Mesendoderm (in vitro differentiated cells): ENCODE measurements at regions not wholly inside any gene's neighbourhood (a gene's known extent, or its start where the extent isn't known, plus 50 kb on each side); places are given as distances from the start of the nearest gene placed in this dataset.
"Not testable (repeated sequence)": the region's sequence is repeated elsewhere in the genome, so short reads cannot be mapped to it uniquely, and the experiment has no call there.

ENCODE experiments used
- DNase-seq: peaks from one replicate; pipeline ENCODE4 v3.0.0; 2013
- H2AK5ac ChIP-seq: 2 replicates; pipeline ENCODE4 v1.6.1; 2013; ENCODE audit warnings: low read length, inconsistent platforms
- H2BK120ac ChIP-seq: 2 replicates; pipeline ENCODE4 v1.6.1; 2013; ENCODE audit warnings: low read depth, mild to moderate bottlenecking, low read length, moderate library complexity, mixed read lengths
- H2BK15ac ChIP-seq: replicated peaks from 2 replicates; pipeline ENCODE4 v1.6.1; 2013; ENCODE audit warnings: low read depth, mild to moderate bottlenecking, moderate library complexity
- H2BK5ac ChIP-seq: 2 replicates; pipeline ENCODE4 v1.6.1; 2013; ENCODE audit warnings: low read length, inconsistent platforms
- H3K18ac ChIP-seq: 2 replicates; pipeline ENCODE4 v1.6.1; 2013; ENCODE audit warnings: mild to moderate bottlenecking, low read length, mixed read lengths
- H3K23ac ChIP-seq: one replicate; pipeline ENCODE4 v1.6.1; 2013; ENCODE audit warnings: low read length
- H3K27ac ChIP-seq: 2 replicates; pipeline ENCODE4 v1.5.1; 2013; ENCODE audit warnings: low read depth, mild to moderate bottlenecking, inconsistent platforms, low read length, moderate library complexity
- H3K27me3 ChIP-seq: 2 replicates; pipeline ENCODE4 v1.6.1; 2013; ENCODE audit warnings: low read length, control low read depth, mild to moderate bottlenecking, inconsistent platforms; ENCODE audit not compliant: insufficient read depth, poor library complexity
- H3K36me3 ChIP-seq: 2 replicates; pipeline ENCODE4 v1.6.1; 2013; ENCODE audit warnings: low read length, inconsistent platforms; ENCODE audit not compliant: control insufficient read depth, insufficient read depth
- H3K4ac ChIP-seq: one replicate; pipeline ENCODE4 v1.6.1; 2013; ENCODE audit warnings: low read depth, mild to moderate bottlenecking, low read length, moderate library complexity
- H3K4me1 ChIP-seq: 2 replicates; pipeline ENCODE4 v1.6.1; 2013; ENCODE audit warnings: low read depth, low read length, inconsistent platforms; ENCODE audit not compliant: control insufficient read depth
- H3K4me2 ChIP-seq: 2 replicates; pipeline ENCODE4 v1.6.1; 2013; ENCODE audit warnings: low read length
- H3K4me3 ChIP-seq: 2 replicates; pipeline ENCODE4 v1.5.1; 2013; ENCODE audit warnings: mild to moderate bottlenecking, low read length
- H3K56ac ChIP-seq: one replicate; pipeline ENCODE4 v1.6.1; 2013; ENCODE audit warnings: low read length
- H3K79me1 ChIP-seq: 2 replicates; pipeline ENCODE4 v1.6.1; 2013; ENCODE audit warnings: low read length, inconsistent platforms
- H3K79me2 ChIP-seq: 2 replicates; pipeline ENCODE4 v1.6.1; 2013; ENCODE audit warnings: mild to moderate bottlenecking, low read length; ENCODE audit not compliant: control insufficient read depth, insufficient read depth
- H3K9ac ChIP-seq: 2 replicates; pipeline ENCODE4 v1.6.1; 2013; ENCODE audit warnings: low read length, inconsistent platforms
- H4K5ac ChIP-seq: one replicate; pipeline ENCODE4 v1.6.1; 2013; ENCODE audit warnings: low read length
- H4K8ac ChIP-seq: one replicate; pipeline ENCODE4 v1.6.1; 2013; ENCODE audit warnings: low read depth, mild to moderate bottlenecking, control low read depth, low read length, moderate library complexity
- WGBS: extraction: QIAGEN DNeasy Blood & Tissue Kit; methylation state at CpG from one replicate; pipeline ENCODE4 v1.1.7; 2013; ENCODE audit warnings: low lambda C conversion rate, missing lambda C conversion rate; ENCODE audit not compliant: insufficient coverage; ENCODE audit errors: extremely low coverage; 5-methylcytosine and 5-hydroxymethylcytosine counted together

DNA sequence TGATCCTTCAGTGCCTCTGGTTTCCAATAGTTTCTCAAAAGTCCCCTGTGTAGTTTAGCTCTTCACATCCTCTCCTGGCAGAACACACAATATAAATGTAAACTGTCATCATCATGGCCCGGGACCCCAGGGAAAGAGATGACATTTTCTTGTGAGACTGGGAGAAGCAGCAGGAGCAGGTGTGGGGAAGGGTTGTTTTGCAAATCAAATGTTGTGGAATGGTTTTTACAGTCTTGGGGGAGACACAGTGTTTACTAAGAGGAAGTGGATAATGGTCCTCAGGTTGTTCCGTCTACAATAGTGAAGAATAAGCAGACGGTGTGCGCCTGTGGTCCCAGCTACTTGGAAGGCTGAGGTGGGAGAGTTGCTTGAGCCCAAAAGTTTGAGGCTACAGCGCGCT, 159.1 kb downstream of the SEC23IP start:
- no CpG with 5 or more reads among the region's 6 CpGs for WGBS
- no peak overlapping the region for H3K56ac ChIP-seq

DNA sequence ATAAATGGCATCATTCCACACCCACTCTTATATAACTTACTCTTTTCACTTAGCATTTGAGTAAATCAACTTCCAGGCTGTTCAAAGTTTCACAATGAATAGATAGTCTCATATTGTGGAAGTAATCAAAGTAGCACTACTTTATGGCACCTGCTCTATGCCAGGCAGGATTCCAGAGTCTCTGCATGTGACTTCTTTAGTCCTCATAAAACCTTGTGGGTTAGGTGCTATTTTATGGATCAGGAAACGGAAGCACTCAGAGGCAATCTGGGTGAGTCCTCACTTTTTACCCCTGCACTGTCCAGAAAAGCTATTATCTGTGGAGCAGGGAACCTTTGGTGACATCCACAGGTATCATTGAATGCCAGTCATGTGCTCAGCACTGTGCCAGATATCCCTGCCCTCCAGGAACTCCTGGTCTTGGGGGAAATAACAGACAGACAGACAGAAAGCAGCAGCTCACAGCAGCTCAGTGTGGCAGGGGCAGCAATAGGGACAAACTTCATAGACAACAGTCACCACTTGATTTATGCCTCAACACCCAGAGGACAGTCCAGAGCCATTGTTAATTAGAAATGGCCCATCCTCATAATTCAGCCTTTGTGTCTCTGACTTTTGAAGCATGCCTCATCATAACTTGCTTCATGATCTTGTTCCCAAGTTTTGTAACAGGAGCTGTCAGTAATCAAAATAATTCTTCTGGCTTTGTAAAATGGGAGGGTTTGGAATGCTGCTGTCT, 160.6 kb downstream of the SEC23IP start:
- Histone ChIP-seq H3K9ac (no peak overlapping the region), H3K4ac (no peak overlapping the region), H2BK5ac (no peak overlapping the region), H3K4me1 (no peaks in the 10 kb centered on the region), H3K36me3 (no peaks in the 10 kb centered on the region), H3K27ac (no peak overlapping the region), H3K4me3 (no peak overlapping the region), H3K23ac (no peak overlapping the region), H4K8ac (no peak overlapping the region), H3K79me1 (no peaks in the 10 kb centered on the region), H3K18ac (no peak overlapping the region), H3K27me3 (no peaks in the 10 kb centered on the region), H3K4me2 (no peak overlapping the region), H2BK120ac (no peak overlapping the region), H3K79me2 (no peaks in the 10 kb centered on the region), H2AK5ac (no peak overlapping the region), H2BK15ac (no peak overlapping the region), H4K5ac (no peak overlapping the region), H3K56ac (no peak overlapping the region)
- no peak for DNase-seq
- no CpG with 5 or more reads among the region's 1 CpG for WGBS

More for the DNA sequence above, 159.1 kb downstream of the SEC23IP start:
- H4K8ac ChIP-seq: no peak overlapping the region
- H3K27ac ChIP-seq: no peak overlapping the region
- no peaks in the 10 kb centered on the region for H3K79me1 ChIP-seq
- no peak overlapping the region for H2AK5ac ChIP-seq
- no peak overlapping the region for H3K23ac ChIP-seq
- no peak overlapping the region for H4K5ac ChIP-seq
- H3K36me3 ChIP-seq: no peaks in the 10 kb centered on the region
- H3K27me3 ChIP-seq: no peaks in the 10 kb centered on the region
- no peak overlapping the region for H2BK5ac ChIP-seq
- no peak overlapping the region for H2BK120ac ChIP-seq
- H3K4me2 ChIP-seq: no peak overlapping the region
- no peaks in the 10 kb centered on the region for H3K4me1 ChIP-seq
- DNase-seq: no peak
- peak overlapping the region; percentile 18 for H3K4ac ChIP-seq
- H3K4me3 ChIP-seq: no peak overlapping the region
- H3K9ac ChIP-seq: no peak overlapping the region
- no peak overlapping the region for H2BK15ac ChIP-seq
- no peaks in the 10 kb centered on the region for H3K79me2 ChIP-seq
- no peak overlapping the region for H3K18ac ChIP-seq

DNA sequence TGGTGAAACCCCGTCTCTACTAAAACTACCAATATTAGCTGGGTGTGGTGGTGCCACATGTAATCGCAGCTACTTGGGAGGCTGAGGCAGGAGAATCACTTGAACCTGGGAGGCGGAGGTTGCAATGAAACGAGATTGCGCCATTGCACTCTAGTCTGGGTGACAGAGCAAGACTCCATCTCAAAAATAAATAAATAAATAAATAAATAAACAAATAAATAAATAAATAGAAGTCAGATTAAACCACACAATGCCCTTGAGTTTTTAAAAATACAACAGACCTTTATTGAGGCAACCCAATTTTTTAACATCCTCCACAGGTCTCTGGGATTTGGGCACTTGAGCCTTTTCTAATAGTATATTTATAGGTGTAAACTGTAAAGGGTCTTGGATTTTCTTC, 167.3 kb downstream of the SEC23IP start:
- H3K79me2 ChIP-seq, DNase-seq, H2BK120ac ChIP-seq, H3K9ac ChIP-seq, H2BK15ac ChIP-seq, H4K8ac ChIP-seq, H3K4ac ChIP-seq, H3K4me3 ChIP-seq, H4K5ac ChIP-seq, H3K4me1 ChIP-seq, H2BK5ac ChIP-seq, H3K27me3 ChIP-seq, H2AK5ac ChIP-seq, H3K79me1 ChIP-seq, H3K36me3 ChIP-seq, H3K4me2 ChIP-seq, H3K27ac ChIP-seq, H3K18ac ChIP-seq, H3K23ac ChIP-seq, H3K56ac ChIP-seq: not testable (repeated sequence)
- WGBS: no CpG with 5 or more reads among the region's 5 CpGs

DNA sequence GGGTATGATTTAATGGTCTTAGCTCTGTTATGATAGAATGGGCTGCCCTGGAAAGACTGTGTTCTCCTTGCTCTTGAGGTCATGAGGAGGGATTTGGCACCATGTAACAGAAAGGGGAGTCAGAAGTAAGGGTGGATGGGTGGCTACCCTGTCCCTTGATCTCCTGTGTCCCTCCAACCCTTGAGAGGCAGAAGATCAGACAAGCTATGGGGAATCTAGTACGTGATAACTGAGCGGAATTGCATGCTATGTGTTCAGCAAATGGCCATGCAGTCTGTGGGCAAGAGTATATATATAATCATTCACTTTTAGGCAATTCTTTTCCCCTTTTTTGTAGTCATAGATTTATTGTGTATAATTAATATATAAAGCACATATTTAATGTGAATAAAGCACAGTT, 174.9 kb downstream of the SEC23IP start:
- no peak overlapping the region for H4K8ac ChIP-seq
- no peak overlapping the region for H2BK5ac ChIP-seq
- H3K9ac ChIP-seq: no peak overlapping the region
- H3K18ac ChIP-seq: no peak overlapping the region
- H3K23ac ChIP-seq: no peak overlapping the region
- no peak overlapping the region for H3K27ac ChIP-seq
- no peak overlapping the region for H2BK15ac ChIP-seq
- no CpG with 5 or more reads among the region's 2 CpGs for WGBS
- no peaks in the 10 kb centered on the region for H3K27me3 ChIP-seq
- no peak overlapping the region for H4K5ac ChIP-seq
- no peak overlapping the region for H3K4me2 ChIP-seq
- no peak for DNase-seq
- H2BK120ac ChIP-seq: no peak overlapping the region
- H3K4me1 ChIP-seq: no peaks in the 10 kb centered on the region
- H3K4ac ChIP-seq: no peak overlapping the region
- H3K79me1 ChIP-seq: no peaks in the 10 kb centered on the region
- H3K4me3 ChIP-seq: no peak overlapping the region
- no peaks in the 10 kb centered on the region for H3K79me2 ChIP-seq
- H3K36me3 ChIP-seq: no peaks in the 10 kb centered on the region
- no peak overlapping the region for H2AK5ac ChIP-seq
- H3K56ac ChIP-seq: no peak overlapping the region

DNA sequence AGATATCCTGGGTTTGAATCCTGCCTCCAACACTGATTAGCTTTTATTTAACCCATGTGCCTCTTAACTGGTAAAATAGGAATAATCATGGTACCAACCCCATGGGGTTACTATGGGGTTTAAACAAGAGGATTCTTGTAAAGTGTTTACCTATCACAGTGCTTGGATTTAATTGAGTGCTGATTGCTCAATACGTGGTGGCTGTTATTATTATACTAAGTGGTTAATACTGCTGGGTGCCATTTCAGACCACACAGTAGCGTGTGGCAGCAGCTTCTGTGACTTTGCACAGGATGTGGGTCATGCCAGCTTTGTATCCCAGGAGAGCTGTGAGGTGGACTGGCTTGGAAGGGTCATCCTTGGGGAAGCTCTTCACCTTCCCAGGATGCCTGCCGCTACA, 177.2 kb downstream of the SEC23IP start:
- no peak overlapping the region for H3K9ac ChIP-seq
- H4K8ac ChIP-seq: no peak overlapping the region
- no peak overlapping the region for H3K4me2 ChIP-seq
- no peaks in the 10 kb centered on the region for H3K36me3 ChIP-seq
- H3K4me1 ChIP-seq: no peaks in the 10 kb centered on the region
- H3K4me3 ChIP-seq: no peak overlapping the region
- no peaks in the 10 kb centered on the region for H3K79me1 ChIP-seq
- H3K18ac ChIP-seq: no peak overlapping the region
- H3K4ac ChIP-seq: no peak overlapping the region
- H3K23ac ChIP-seq: no peak overlapping the region
- no peaks in the 10 kb centered on the region for H3K27me3 ChIP-seq
- no CpG with 5 or more reads among the region's 3 CpGs for WGBS
- H2BK15ac ChIP-seq: no peak overlapping the region
- no peak overlapping the region for H3K56ac ChIP-seq
- H3K27ac ChIP-seq: no peak overlapping the region
- no peak overlapping the region for H2BK120ac ChIP-seq
- H2BK5ac ChIP-seq: no peak overlapping the region
- H2AK5ac ChIP-seq: no peak overlapping the region
- H3K79me2 ChIP-seq: no peaks in the 10 kb centered on the region
- H4K5ac ChIP-seq: no peak overlapping the region
- no peak for DNase-seq

DNA sequence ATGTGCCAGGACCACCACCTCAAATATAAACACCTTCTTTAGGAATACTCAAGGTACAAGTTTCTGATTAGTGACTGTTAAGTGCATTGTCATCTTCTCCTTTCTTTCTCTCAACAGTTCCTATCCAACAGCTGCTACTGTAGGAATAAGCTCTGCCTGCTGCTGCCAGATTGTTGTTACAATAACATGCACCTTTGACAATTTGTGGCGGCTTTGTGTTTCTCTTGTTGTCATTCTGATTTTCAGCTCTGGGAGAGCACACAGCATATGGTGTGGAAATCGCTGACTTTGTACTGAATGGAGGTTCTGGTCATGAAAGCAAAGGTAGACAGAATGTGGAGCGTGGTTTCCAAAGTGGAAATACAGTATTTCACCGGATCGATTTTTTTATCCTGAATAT, 182.8 kb downstream of the SEC23IP start:
- Histone ChIP-seq H3K56ac (no peak overlapping the region), H4K8ac (no peak overlapping the region), H3K4me1 (no peaks in the 10 kb centered on the region), H3K4me3 (no peak overlapping the region), H2AK5ac (no peak overlapping the region), H3K9ac (no peak overlapping the region), H4K5ac (no peak overlapping the region), H3K79me2 (no peaks in the 10 kb centered on the region), H3K79me1 (no peaks in the 10 kb centered on the region), H2BK120ac (no peak overlapping the region), H2BK5ac (no peak overlapping the region), H3K4ac (no peak overlapping the region), H3K36me3 (no peaks in the 10 kb centered on the region), H3K18ac (no peak overlapping the region), H3K27me3 (no peaks in the 10 kb centered on the region), H3K4me2 (no peak overlapping the region), H2BK15ac (no peak overlapping the region), H3K23ac (no peak overlapping the region), H3K27ac (no peak overlapping the region)
- DNase-seq: no peak
- no CpG with 5 or more reads among the region's 5 CpGs for WGBS
